ENCODE measurements at regions not wholly inside any gene's neighbourhood (a gene's known extent, or its start where the extent isn't known, plus 50 kb on each side); places are given as distances from the start of the nearest gene placed in this dataset.

GRCh38 chr13:91139232-91139631 lies 208.3 kb upstream of the MIR17HG start:
- DNase-seq (ENCODE audit: low read depth) = no peak

GRCh38 chr13:91141543-91142061 lies 205.9 kb upstream of the MIR17HG start:
- peak; percentile 29 for DNase-seq (ENCODE audit: low read depth)

GRCh38 chr13:91142572-91142971 lies 204.9 kb upstream of the MIR17HG start:
- DNase-seq (ENCODE audit: low read depth) = peak; percentile 34

GRCh38 chr13:91144054-91144453 lies 203.4 kb upstream of the MIR17HG start:
- DNase-seq (ENCODE audit: low read depth) = no peak

- DNase-seq (ENCODE audit: low read depth) = no peak
These were observed 203.0 kb upstream of the MIR17HG start for GRCh38 chr13:91144486-91144885.

GRCh38 chr13:91145571-91146205 lies 201.8 kb upstream of the MIR17HG start:
- no peak for DNase-seq (ENCODE audit: low read depth)

GRCh38 chr13:91146601-91147000 lies 200.9 kb upstream of the MIR17HG start:
- no peak for DNase-seq (ENCODE audit: low read depth)

GRCh38 chr13:91148098-91148497 lies 199.4 kb upstream of the MIR17HG start:
- DNase-seq (ENCODE audit: low read depth) = no peak

- no peak for DNase-seq (ENCODE audit: low read depth)
These were observed 195.6 kb upstream of the MIR17HG start for GRCh38 chr13:91151921-91152320.

GRCh38 chr13:91153372-91153771 lies 194.1 kb upstream of the MIR17HG start:
- DNase-seq (ENCODE audit: low read depth) = peak; percentile 27

- peak; percentile 36 for DNase-seq (ENCODE audit: low read depth)
These were observed 192.7 kb upstream of the MIR17HG start for GRCh38 chr13:91154558-91155353.

- no peak for DNase-seq (ENCODE audit: low read depth)
These were observed 191.9 kb upstream of the MIR17HG start for GRCh38 chr13:91155512-91156114.

GRCh38 chr13:91157273-91158016 lies 190.0 kb upstream of the MIR17HG start:
- DNase-seq (ENCODE audit: low read depth) = no peak

GRCh38 chr13:91158017-91158395 lies 189.5 kb upstream of the MIR17HG start:
- no peak for DNase-seq (ENCODE audit: low read depth)

GRCh38 chr13:91162180-91162579 lies 185.3 kb upstream of the MIR17HG start:
- DNase-seq (ENCODE audit: low read depth) = no peak

- DNase-seq (ENCODE audit: low read depth) = no peak
These were observed 184.9 kb upstream of the MIR17HG start for GRCh38 chr13:91162589-91162988.

GRCh38 chr13:91165758-91166157 lies 181.7 kb upstream of the MIR17HG start:
- no peak for DNase-seq (ENCODE audit: low read depth)

- no peak for DNase-seq (ENCODE audit: low read depth)
These were observed 180.6 kb upstream of the MIR17HG start for GRCh38 chr13:91166714-91167511.

- DNase-seq (ENCODE audit: low read depth) = no peak
These were observed 179.6 kb upstream of the MIR17HG start for GRCh38 chr13:91167706-91168385.

GRCh38 chr13:91168386-91168711 lies 179.1 kb upstream of the MIR17HG start:
- DNase-seq (ENCODE audit: low read depth) = no peak
